ENCODE measurements at regions not wholly inside any gene's neighbourhood (a gene's known extent, or its start where the extent isn't known, plus 50 kb on each side); places are given as distances from the start of the nearest gene placed in this dataset.

GRCh38 chr9:91132576-91133073 lies 229.1 kb downstream of the AUH start:
- H3K4me3 ChIP-seq, result no peak overlapping the region

GRCh38 chr9:91134608-91135007 lies 227.1 kb downstream of the AUH start:
- H3K27ac ChIP-seq, result no peak overlapping the region
- no peak overlapping the region for H3K4me3 ChIP-seq
- no peak for TF ChIP-seq CTCF (IDR thresholded peaks at IDR 0.05)
- DNase-seq (ENCODE audit: low spot score), result no peak

More at GRCh38 chr9:91132576-91133073, 229.1 kb downstream of the AUH start:
- H3K27ac ChIP-seq, result no peak overlapping the region
- no peak for DNase-seq (ENCODE audit: low spot score)
- TF ChIP-seq CTCF (IDR thresholded peaks at IDR 0.05), result no peak

GRCh38 chr9:91137391-91137790 lies 224.3 kb downstream of the AUH start:
- no peak for TF ChIP-seq CTCF (IDR thresholded peaks at IDR 0.05)
- no peak for DNase-seq (ENCODE audit: low spot score)
- Histone ChIP-seq H3K4me3 (no peak overlapping the region), H3K27ac (no peak overlapping the region)

- no peak for TF ChIP-seq CTCF (IDR thresholded peaks at IDR 0.05)
- H3K4me3 ChIP-seq, result no peak overlapping the region
- H3K27ac ChIP-seq, result no peak overlapping the region
- DNase-seq (ENCODE audit: low spot score), result no peak
Measured at GRCh38 chr9:91138760-91139159, 223.0 kb downstream of the AUH start.

- no peak for DNase-seq (ENCODE audit: low spot score)
- Histone ChIP-seq H3K27ac (no peak overlapping the region), H3K4me3 (no peak overlapping the region)
Measured at GRCh38 chr9:91141407-91141965, 220.2 kb downstream of the AUH start.

GRCh38 chr9:91143162-91143561 lies 218.6 kb downstream of the AUH start:
- DNase-seq (ENCODE audit: low spot score), result no peak
- H3K27ac ChIP-seq, result no peak overlapping the region
- TF ChIP-seq CTCF (IDR thresholded peaks at IDR 0.05), result no peak
- H3K4me3 ChIP-seq, result no peak overlapping the region

More at GRCh38 chr9:91141407-91141965, 220.2 kb downstream of the AUH start:
- no peak for TF ChIP-seq CTCF (IDR thresholded peaks at IDR 0.05)

- Histone ChIP-seq H3K4me3 (no peak overlapping the region), H3K27ac (no peak overlapping the region)
- TF ChIP-seq CTCF (IDR thresholded peaks at IDR 0.05), result no peak
- no peak for DNase-seq (ENCODE audit: low spot score)
Measured at GRCh38 chr9:91143642-91144041, 218.1 kb downstream of the AUH start.
